ENCODE measurements at regions not wholly inside any gene's neighbourhood (a gene's known extent, or its start where the extent isn't known, plus 50 kb on each side); places are given as distances from the start of the nearest gene placed in this dataset.

- Histone ChIP-seq H2AFZ (ENCODE audit: control insufficient read depth, low read length) (no peak overlapping the region), H3K9me3 (ENCODE audit: control insufficient read depth, low read depth, low read length) (no peaks in the 10 kb centered on the region), H3K4me1 (ENCODE audit: control insufficient read depth, extremely low read depth, insufficient read depth, low read length) (no peaks in the 10 kb centered on the region), H3K27ac (ENCODE audit: control insufficient read depth, insufficient read depth, low read length) (no peak overlapping the region), H3K9me1 (ENCODE audit: control insufficient read depth, extremely low read depth, insufficient read depth, low read length) (no peaks in the 10 kb centered on the region), H3K9ac (ENCODE audit: control insufficient read depth, extremely low read depth, insufficient read depth, low read length) (no peak overlapping the region), H3K4me3 (ENCODE audit: control insufficient read depth in 2 of 3, extremely low read depth in 1 of 3, insufficient read depth in 2 of 3, low read depth in 1 of 3, low read length in 3 of 3) (no peak overlapping the region), H3K36me3 (ENCODE audit: control insufficient read depth in 2 of 2, extremely low read depth in 1 of 2, insufficient read depth in 2 of 2, low read length in 2 of 2) (no peaks in the 10 kb centered on the region), H4K20me1 (ENCODE audit: control insufficient read depth, extremely low read depth, insufficient read depth, low read length) (no peaks in the 10 kb centered on the region), H3K27me3 (ENCODE audit: control insufficient read depth, extremely low read depth, insufficient read depth, low read length) (peaks cover 8% of the 10 kb centered on the region), H3K79me2 (ENCODE audit: control insufficient read depth, insufficient read depth, low read length) (no peaks in the 10 kb centered on the region), H3K4me2 (ENCODE audit: control insufficient read depth, extremely low read depth, insufficient read depth, low read depth, low read length) (no peak overlapping the region)
- dilution Hi-C loops (cut with MboI; ENCODE audit: extremely low pct_ligation_motif_present, low sequenced_read_pairs) = loop anchor here (25.0 kb wide), 1 partner anchor 119 kb away; no protein-coding TSS in a partner anchor
- TF ChIP-seq CTCF (optimal IDR thresholded peaks at IDR 0.05 in 1 of 3, IDR thresholded peaks at IDR 0.05 in 1 of 3, conservative IDR thresholded peaks at IDR 0.05 in 1 of 3; ENCODE audit: extremely low read depth in 1 of 3, insufficient read depth in 2 of 3, low read length in 3 of 3) (no peak), EZH2 (IDR thresholded peaks at IDR 0.05; ENCODE audit: low read length) (no peak)
- DNase-seq (ENCODE audit: low read depth, low spot score) (no peak), FAIRE-seq (no peak)
These were observed 62.4 kb upstream of the MYEOV start for GRCh38 chr11:69231466-69232018.

GRCh38 chr11:69232821-69233743, 60.9 kb upstream of the MYEOV start:
- TF ChIP-seq EZH2 (IDR thresholded peaks at IDR 0.05; ENCODE audit: low read length) (no peak), CTCF (optimal IDR thresholded peaks at IDR 0.05 in 1 of 3, IDR thresholded peaks at IDR 0.05 in 1 of 3, conservative IDR thresholded peaks at IDR 0.05 in 1 of 3; ENCODE audit: extremely low read depth in 1 of 3, insufficient read depth in 2 of 3, low read length in 3 of 3) (no peak)
- Histone ChIP-seq H3K9me1 (ENCODE audit: control insufficient read depth, extremely low read depth, insufficient read depth, low read length) (no peaks in the 10 kb centered on the region), H3K4me3 (ENCODE audit: control insufficient read depth in 2 of 3, extremely low read depth in 1 of 3, insufficient read depth in 2 of 3, low read depth in 1 of 3, low read length in 3 of 3) (no peak overlapping the region), H3K4me2 (ENCODE audit: control insufficient read depth, extremely low read depth, insufficient read depth, low read depth, low read length) (no peak overlapping the region), H3K36me3 (ENCODE audit: control insufficient read depth in 2 of 2, extremely low read depth in 1 of 2, insufficient read depth in 2 of 2, low read length in 2 of 2) (no peaks in the 10 kb centered on the region), H4K20me1 (ENCODE audit: control insufficient read depth, extremely low read depth, insufficient read depth, low read length) (no peaks in the 10 kb centered on the region), H2AFZ (ENCODE audit: control insufficient read depth, low read length) (no peak overlapping the region), H3K27me3 (ENCODE audit: control insufficient read depth, extremely low read depth, insufficient read depth, low read length) (peaks cover 2% of the 10 kb centered on the region), H3K4me1 (ENCODE audit: control insufficient read depth, extremely low read depth, insufficient read depth, low read length) (no peaks in the 10 kb centered on the region), H3K27ac (ENCODE audit: control insufficient read depth, insufficient read depth, low read length) (no peak overlapping the region), H3K9me3 (ENCODE audit: control insufficient read depth, low read depth, low read length) (no peaks in the 10 kb centered on the region), H3K79me2 (ENCODE audit: control insufficient read depth, insufficient read depth, low read length) (no peaks in the 10 kb centered on the region), H3K9ac (ENCODE audit: control insufficient read depth, extremely low read depth, insufficient read depth, low read length) (no peak overlapping the region)
- DNase-seq (ENCODE audit: low read depth, low spot score) (no peak), FAIRE-seq (no peak)
- dilution Hi-C loops (cut with MboI; ENCODE audit: extremely low pct_ligation_motif_present, low sequenced_read_pairs) = loop anchor here (25.0 kb wide), 1 partner anchor 121 kb away; no protein-coding TSS in a partner anchor
